NCI-H2171 (cell line): ENCODE measurements at regions not wholly inside any gene's neighbourhood (a gene's known extent, or its start where the extent isn't known, plus 50 kb on each side); places are given as distances from the start of the nearest gene placed in this dataset.
A peak's percentile ranks its signal among the peaks of the same experiment; 100 is the strongest.
"Not testable (repeated sequence)": the region's sequence is repeated elsewhere in the genome, so short reads cannot be mapped to it uniquely, and the experiment has no call there.

Source experiments
- DNase-seq: peaks from one replicate; lab custom pipeline; 2025; lab: John Stamatoyannopoulos, UW

GRCh38 chr9:78669591-78669990 is 372.7 kb downstream of the PSAT1 start:
- DNase-seq, result no peak

GRCh38 chr9:78671785-78672184 is 374.9 kb downstream of the PSAT1 start:
- no peak for DNase-seq

- DNase-seq, result peak; percentile 74
Observed at GRCh38 chr9:78674874-78675273, 377.9 kb downstream of the PSAT1 start.

GRCh38 chr9:78676009-78676408 is 379.1 kb downstream of the PSAT1 start:
- DNase-seq, result no peak

GRCh38 chr9:78676623-78677022 is 379.7 kb downstream of the PSAT1 start:
- no peak for DNase-seq

- no peak for DNase-seq
Observed at GRCh38 chr9:78677326-78677725, 380.4 kb downstream of the PSAT1 start.

- no peak for DNase-seq
Observed at GRCh38 chr9:78678877-78679276, 382.0 kb downstream of the PSAT1 start.

- no peak for DNase-seq
Observed at GRCh38 chr9:78680196-78680595, 383.3 kb downstream of the PSAT1 start.

GRCh38 chr9:78682216-78682615 is 385.3 kb downstream of the PSAT1 start:
- no peak for DNase-seq

- DNase-seq, result peak; percentile 29
Observed at GRCh38 chr9:78685471-78685870, 388.5 kb downstream of the PSAT1 start.

- DNase-seq, result no peak
Observed at GRCh38 chr9:78688796-78689195, 391.9 kb downstream of the PSAT1 start.

GRCh38 chr9:78691542-78691941 is 394.6 kb downstream of the PSAT1 start:
- no peak for DNase-seq

GRCh38 chr9:78692871-78693270 is 395.9 kb downstream of the PSAT1 start:
- DNase-seq, result no peak

GRCh38 chr9:78694974-78695373 is 398.0 kb downstream of the PSAT1 start:
- DNase-seq, result peak; percentile 82

GRCh38 chr9:78695519-78695918 is 398.6 kb downstream of the PSAT1 start:
- peak; percentile 94 for DNase-seq

- no peak for DNase-seq
Observed at GRCh38 chr9:78697618-78698017, 400.7 kb downstream of the PSAT1 start.

GRCh38 chr9:78698371-78698770 is 401.4 kb downstream of the PSAT1 start:
- no peak for DNase-seq

- not testable (repeated sequence) for DNase-seq
Observed at GRCh38 chr9:78699217-78699616, 402.3 kb downstream of the PSAT1 start.

GRCh38 chr9:78704153-78704552 is 407.2 kb downstream of the PSAT1 start:
- DNase-seq, result not testable (repeated sequence)

GRCh38 chr9:78707080-78707479 is 410.2 kb downstream of the PSAT1 start:
- no peak for DNase-seq

- no peak for DNase-seq
Observed at GRCh38 chr9:78707481-78707991, 410.6 kb downstream of the PSAT1 start.

- DNase-seq, result no peak
Observed at GRCh38 chr9:78712903-78713613, 416.1 kb downstream of the PSAT1 start.

- no peak for DNase-seq
Observed at GRCh38 chr9:78713614-78714405, 416.9 kb downstream of the PSAT1 start.
